Tibial nerve (tissue), 4 donors: ENCODE measurements at regions not wholly inside any gene's neighbourhood (a gene's known extent, or its start where the extent isn't known, plus 50 kb on each side); places are given as distances from the start of the nearest gene placed in this dataset.

Source experiments
- DNase-seq, 2 donors: peaks; one replicate each; pipeline ENCODE4 v3.0.0-alpha.2; 2019; ENCODE audit warnings: low spot score in 2 of 2
- H3K27ac ChIP-seq, 4 donors: fragments of 200-600 bp; sonication (generic) in 3 of 4; one replicate each; pipeline ENCODE4 v1.5.1; 2017 to 2019; ENCODE audit warnings: mild to moderate bottlenecking in 1 of 4
- H3K27me3 ChIP-seq, 2 donors: fragments of 200-600 bp; sonication (generic) in 1 of 2; one replicate each; pipeline versions ENCODE4 v1.5.1 to v1.6.0; 2017 to 2019
- H3K36me3 ChIP-seq, 3 donors: fragments of 200-600 bp; sonication (generic); one replicate each; pipeline ENCODE4 v1.5.1; 2018 to 2019
- H3K4me1 ChIP-seq, 4 donors: fragments of 200-600 bp; sonication (generic) in 3 of 4; one replicate each; pipeline ENCODE4 v1.5.1; 2017 to 2019
- H3K4me3 ChIP-seq, 4 donors: fragments of 200-600 bp; sonication (generic) in 3 of 4; one replicate each; pipeline ENCODE4 v1.5.1; 2017 to 2019; ENCODE audit warnings: mild to moderate bottlenecking in 1 of 4, moderate library complexity in 1 of 4
- H3K9me3 ChIP-seq, 4 donors: fragments of 200-600 bp; sonication (generic) in 3 of 4; one replicate each; pipeline ENCODE4 v1.5.1; 2017 to 2019
- CTCF ChIP-seq, 5 experiments: fragments of 200-600 bp in 3 of 5; fragments of 450-650 bp in 2 of 5; sonication (generic) in 3 of 5; IDR thresholded peaks; one replicate each; pipeline ENCODE4 v1.5.1; 2016 to 2019; ENCODE audit warnings: antibody characterized with exemption in 5 of 5, mild to moderate bottlenecking in 3 of 5, moderate library complexity in 2 of 5
- EP300 ChIP-seq, 2 donors: sonication (generic); formaldehyde crosslinking; IDR thresholded peaks; one replicate each; pipeline ENCODE4 v1.6.1; 2017; ENCODE audit warnings: antibody characterized with exemption in 2 of 2, mild to moderate bottlenecking in 1 of 2
- POLR2A ChIP-seq, 2 donors: fragments of 450-650 bp; IDR thresholded peaks; one replicate each; pipeline ENCODE4 v1.6.1; 2017; ENCODE audit warnings: antibody characterized with exemption in 2 of 2, mild to moderate bottlenecking in 2 of 2, moderate library complexity in 2 of 2
- WGBS, 2 donors: methylation state at CpG; one replicate each; pipeline ENCODE4 v1.1.5; 2018; 5-methylcytosine and 5-hydroxymethylcytosine counted together

GRCh38 chr10:105751688-105752087 lies 1110.6 kb downstream of the SORCS3 start:
- WGBS, 2 donors, result 45 to 52% methylated on average over 1 of the region's 1 CpG
- Histone ChIP-seq H3K9me3 (no peaks in the 10 kb centered on the region), H3K27me3 (no peaks in the 10 kb centered on the region), H3K27ac (no peak overlapping the region), H3K4me1 (no peaks in the 10 kb centered on the region), H3K36me3 (no peaks in the 10 kb centered on the region), H3K4me3 (no peak overlapping the region)
- DNase-seq, result no peak
- TF ChIP-seq POLR2A (IDR thresholded peaks at IDR 0.05) (no peak), CTCF (IDR thresholded peaks at IDR 0.05) (no peak), EP300 (IDR thresholded peaks at IDR 0.05) (no peak)

GRCh38 chr10:105745596-105746148 lies 1104.6 kb downstream of the SORCS3 start:
- no peak for DNase-seq
- H3K4me1 ChIP-seq, result peaks cover 0 to 5% (median 0%) of the 10 kb centered on the region in 4 donors
- H3K9me3 ChIP-seq, result no peaks in the 10 kb centered on the region
- no peak overlapping the region for H3K27ac ChIP-seq
- TF ChIP-seq EP300 (IDR thresholded peaks at IDR 0.05) (no peak), CTCF (IDR thresholded peaks at IDR 0.05) (no peak), POLR2A (IDR thresholded peaks at IDR 0.05) (no peak)
- no peak overlapping the region for H3K4me3 ChIP-seq
- no peaks in the 10 kb centered on the region for H3K27me3 ChIP-seq
- WGBS, 2 donors, result 76 to 77% methylated on average over 6 of the region's 6 CpGs
- no peaks in the 10 kb centered on the region for H3K36me3 ChIP-seq

DNA sequence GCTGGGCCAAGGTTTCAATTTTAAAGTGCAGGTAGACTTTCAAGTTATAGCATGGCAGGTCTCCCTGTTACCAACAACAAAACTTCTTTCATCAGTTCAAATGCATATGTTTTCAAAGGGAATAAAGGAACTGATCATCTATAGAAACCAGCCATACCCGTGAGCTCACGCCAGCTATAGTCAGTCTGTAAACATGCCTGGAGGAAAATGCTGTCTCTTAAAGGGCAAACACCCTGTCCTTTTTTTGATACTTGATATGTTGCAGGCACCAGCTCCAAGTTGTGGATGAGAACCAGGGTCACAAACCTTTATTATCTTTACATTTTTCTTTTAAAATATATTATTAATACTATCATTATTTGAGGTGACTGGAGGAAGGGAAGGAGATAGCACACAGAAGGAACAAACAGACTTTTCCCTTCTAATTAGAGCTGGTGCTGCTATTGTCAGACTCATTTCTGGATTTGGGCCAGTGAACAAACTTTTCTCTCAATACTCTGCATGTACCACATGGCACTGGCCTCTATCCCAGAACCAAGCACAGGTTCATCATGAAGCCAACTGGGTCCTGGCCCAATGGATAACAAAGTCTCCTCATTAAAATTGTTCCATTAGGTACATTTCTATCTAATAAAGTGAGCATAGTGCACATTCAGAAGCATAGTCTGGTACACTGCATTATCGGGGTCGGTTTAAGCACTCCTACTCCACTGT lies 1102.4 kb downstream of the SORCS3 start:
- Histone ChIP-seq H3K27me3 (no peaks in the 10 kb centered on the region), H3K36me3 (no peaks in the 10 kb centered on the region), H3K9me3 (no peaks in the 10 kb centered on the region), H3K27ac (no peak overlapping the region), H3K4me3 (no peak overlapping the region), H3K4me1 (peaks cover 0 to 5% (median 0%) of the 10 kb centered on the region in 4 donors)
- TF ChIP-seq POLR2A (IDR thresholded peaks at IDR 0.05) (no peak), EP300 (IDR thresholded peaks at IDR 0.05) (no peak), CTCF (IDR thresholded peaks at IDR 0.05) (no peak)
- no peak for DNase-seq
- WGBS, 2 donors, result 60 to 62% methylated on average over 4 of the region's 4 CpGs

- H3K9me3 ChIP-seq, result no peaks in the 10 kb centered on the region
- H3K27ac ChIP-seq, result no peak overlapping the region
- H3K4me3 ChIP-seq, result no peak overlapping the region
- H3K36me3 ChIP-seq, result no peaks in the 10 kb centered on the region
- DNase-seq, result no peak
- TF ChIP-seq EP300 (IDR thresholded peaks at IDR 0.05) (no peak), POLR2A (IDR thresholded peaks at IDR 0.05) (no peak), CTCF (IDR thresholded peaks at IDR 0.05) (no peak)
- 24 to 40% methylated on average over 1 of the region's 1 CpG for WGBS, 2 donors
- peaks cover 0 to 5% (median 0%) of the 10 kb centered on the region in 4 donors for H3K4me1 ChIP-seq
- no peaks in the 10 kb centered on the region for H3K27me3 ChIP-seq
Measured at GRCh38 chr10:105742923-105743322, 1101.8 kb downstream of the SORCS3 start.

DNA sequence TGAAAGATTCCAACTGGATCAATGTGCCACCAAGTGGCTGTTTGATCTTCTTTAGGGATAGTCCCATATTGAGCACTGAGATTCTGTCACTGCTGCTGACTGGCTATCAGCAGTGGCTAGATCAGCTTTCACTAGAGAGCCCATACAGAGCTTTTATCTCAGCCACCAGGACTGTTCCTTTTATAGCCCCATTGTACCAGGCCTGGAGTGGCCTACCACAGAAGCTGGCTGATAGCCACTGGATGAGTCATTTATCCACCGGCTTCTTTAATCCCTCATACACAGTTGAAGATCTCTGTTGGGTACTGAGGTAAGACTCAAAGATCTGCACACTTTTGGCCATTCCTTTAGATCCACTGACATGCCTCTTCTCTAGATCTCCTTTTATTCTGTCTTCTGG lies 1101.1 kb downstream of the SORCS3 start:
- Histone ChIP-seq H3K9me3 (no peaks in the 10 kb centered on the region), H3K4me1 (peaks cover 0 to 5% (median 0%) of the 10 kb centered on the region in 4 donors), H3K27me3 (no peaks in the 10 kb centered on the region), H3K4me3 (no peak overlapping the region), H3K27ac (no peak overlapping the region), H3K36me3 (no peaks in the 10 kb centered on the region)
- no peak for TF ChIP-seq POLR2A (IDR thresholded peaks at IDR 0.05)
- TF ChIP-seq CTCF (IDR thresholded peaks at IDR 0.05), result no peak
- TF ChIP-seq EP300 (IDR thresholded peaks at IDR 0.05), result no peak
- DNase-seq, result no peak
- 43 to 50% methylated on average over 1 of the region's 1 CpG for WGBS, 2 donors
